ENCODE measurements at regions not wholly inside any gene's neighbourhood (a gene's known extent, or its start where the extent isn't known, plus 50 kb on each side); places are given as distances from the start of the nearest gene placed in this dataset.

- no peaks in the 10 kb centered on the region for H3K4me1 ChIP-seq (ENCODE audit: control insufficient read depth in 2 of 3, insufficient read depth in 2 of 3, low read depth in 1 of 3, low read length in 3 of 3)
- H3K4me3 ChIP-seq (ENCODE audit: low read length in 3 of 3): no peak overlapping the region
- H3K36me3 ChIP-seq (ENCODE audit: control insufficient read depth in 2 of 3, insufficient read depth in 3 of 3, low read length in 3 of 3): no peaks in the 10 kb centered on the region
- intact Hi-C loops (cut with DNase I): no loop called here
- H3K27ac ChIP-seq (ENCODE audit: low read depth in 2 of 2, low read length in 2 of 2): no peak overlapping the region
- H3K9me3 ChIP-seq (ENCODE audit: control insufficient read depth in 2 of 3, insufficient read depth in 1 of 3, low read length in 3 of 3): peaks cover 0 to 24% (median 4%) of the 10 kb centered on the region in 3 donors
- H3K27me3 ChIP-seq (ENCODE audit: control insufficient read depth, insufficient read depth, low read length): no peaks in the 10 kb centered on the region
- no peak overlapping the region for H3K9ac ChIP-seq (ENCODE audit: low read length in 3 of 3)
- no peak for TF ChIP-seq CTCF (IDR thresholded peaks at IDR 0.05; ENCODE audit: borderline replicate concordance, extremely low read depth, insufficient read depth)
- DNase-seq: no peak
- no peak for FAIRE-seq
Measured at GRCh38 chr2:125885340-125885739, 770.6 kb upstream of the GYPC start.

GRCh38 chr2:125886153-125886552, 769.8 kb upstream of the GYPC start:
- Histone ChIP-seq H3K4me1 (ENCODE audit: control insufficient read depth in 2 of 3, insufficient read depth in 2 of 3, low read depth in 1 of 3, low read length in 3 of 3) (no peaks in the 10 kb centered on the region), H3K27me3 (ENCODE audit: control insufficient read depth, insufficient read depth, low read length) (no peaks in the 10 kb centered on the region), H3K9me3 (ENCODE audit: control insufficient read depth in 2 of 3, insufficient read depth in 1 of 3, low read length in 3 of 3) (peaks cover 0 to 27% (median 4%) of the 10 kb centered on the region in 3 donors), H3K27ac (ENCODE audit: low read depth in 2 of 2, low read length in 2 of 2) (no peak overlapping the region), H3K9ac (ENCODE audit: low read length in 3 of 3) (no peak overlapping the region), H3K4me3 (ENCODE audit: low read length in 3 of 3) (no peak overlapping the region), H3K36me3 (ENCODE audit: control insufficient read depth in 2 of 3, insufficient read depth in 3 of 3, low read length in 3 of 3) (no peaks in the 10 kb centered on the region)
- no peak for TF ChIP-seq CTCF (IDR thresholded peaks at IDR 0.05; ENCODE audit: borderline replicate concordance, extremely low read depth, insufficient read depth)
- FAIRE-seq (no peak), DNase-seq (no peak)
- intact Hi-C loops (cut with DNase I): no loop called here

- Histone ChIP-seq H3K9ac (ENCODE audit: low read length in 3 of 3) (no peak overlapping the region), H3K27me3 (ENCODE audit: control insufficient read depth, insufficient read depth, low read length) (no peaks in the 10 kb centered on the region), H3K4me3 (ENCODE audit: low read length in 3 of 3) (no peak overlapping the region), H3K27ac (ENCODE audit: low read depth in 2 of 2, low read length in 2 of 2) (no peak overlapping the region), H3K36me3 (ENCODE audit: control insufficient read depth in 2 of 3, insufficient read depth in 3 of 3, low read length in 3 of 3) (no peaks in the 10 kb centered on the region), H3K9me3 (ENCODE audit: control insufficient read depth in 2 of 3, insufficient read depth in 1 of 3, low read length in 3 of 3) (peaks cover 0 to 12% (median 0%) of the 10 kb centered on the region in 3 donors), H3K4me1 (ENCODE audit: control insufficient read depth in 2 of 3, insufficient read depth in 2 of 3, low read depth in 1 of 3, low read length in 3 of 3) (no peaks in the 10 kb centered on the region)
- TF ChIP-seq CTCF (IDR thresholded peaks at IDR 0.05; ENCODE audit: borderline replicate concordance, extremely low read depth, insufficient read depth): no peak
- FAIRE-seq (no peak), DNase-seq (no peak)
- intact Hi-C loops (cut with DNase I): no loop called here
Measured at GRCh38 chr2:125901278-125901677, 754.7 kb upstream of the GYPC start.

- no peak for FAIRE-seq
- Histone ChIP-seq H3K27me3 (ENCODE audit: control insufficient read depth, insufficient read depth, low read length) (no peaks in the 10 kb centered on the region), H3K36me3 (ENCODE audit: control insufficient read depth in 2 of 3, insufficient read depth in 3 of 3, low read length in 3 of 3) (no peaks in the 10 kb centered on the region), H3K9ac (ENCODE audit: low read length in 3 of 3) (no peak overlapping the region), H3K9me3 (ENCODE audit: control insufficient read depth in 2 of 3, insufficient read depth in 1 of 3, low read length in 3 of 3) (no peaks in the 10 kb centered on the region), H3K4me1 (ENCODE audit: control insufficient read depth in 2 of 3, insufficient read depth in 2 of 3, low read depth in 1 of 3, low read length in 3 of 3) (no peaks in the 10 kb centered on the region), H3K4me3 (ENCODE audit: low read length in 3 of 3) (no peak overlapping the region), H3K27ac (ENCODE audit: low read depth in 2 of 2, low read length in 2 of 2) (no peak overlapping the region)
- DNase-seq: no peak
- intact Hi-C loops (cut with DNase I): no loop called here
- no peak for TF ChIP-seq CTCF (IDR thresholded peaks at IDR 0.05; ENCODE audit: borderline replicate concordance, extremely low read depth, insufficient read depth)
Measured at GRCh38 chr2:125925891-125926546, 729.9 kb upstream of the GYPC start.
